ENCODE measurements at regions not wholly inside any gene's neighbourhood (a gene's known extent, or its start where the extent isn't known, plus 50 kb on each side); places are given as distances from the start of the nearest gene placed in this dataset.

- no peaks in the 10 kb centered on the region for H3K9me3 ChIP-seq (ENCODE audit: control insufficient read depth, insufficient read depth, low read length)
- H3K4me1 ChIP-seq (ENCODE audit: control insufficient read depth, insufficient read depth, low read length) = no peaks in the 10 kb centered on the region
- H3K27ac ChIP-seq (ENCODE audit: low read length) = no peak overlapping the region
- DNase-seq (ENCODE audit: low read depth, low spot score) = no peak
- no peaks in the 10 kb centered on the region for H3K27me3 ChIP-seq (ENCODE audit: control insufficient read depth, insufficient read depth, low read length)
- no peaks in the 10 kb centered on the region for H3K36me3 ChIP-seq (ENCODE audit: control insufficient read depth, insufficient read depth, low read length)
- no peak overlapping the region for H3K4me3 ChIP-seq (ENCODE audit: low read length)
These were observed 834.9 kb downstream of the SLC6A15 start for GRCh38 chr12:84077679-84078078.

- H3K27ac ChIP-seq (ENCODE audit: low read length) = no peak overlapping the region
- no peaks in the 10 kb centered on the region for H3K27me3 ChIP-seq (ENCODE audit: control insufficient read depth, insufficient read depth, low read length)
- H3K4me1 ChIP-seq (ENCODE audit: control insufficient read depth, insufficient read depth, low read length) = no peaks in the 10 kb centered on the region
- no peaks in the 10 kb centered on the region for H3K9me3 ChIP-seq (ENCODE audit: control insufficient read depth, insufficient read depth, low read length)
- no peak for DNase-seq (ENCODE audit: low read depth, low spot score)
- no peak overlapping the region for H3K4me3 ChIP-seq (ENCODE audit: low read length)
- WGBS (ENCODE audit: insufficient coverage, insufficient read length) = no CpG with 5 or more reads among the region's 1 CpG
- H3K36me3 ChIP-seq (ENCODE audit: control insufficient read depth, insufficient read depth, low read length) = no peaks in the 10 kb centered on the region
These were observed 836.6 kb downstream of the SLC6A15 start for GRCh38 chr12:84075991-84076390.

GRCh38 chr12:84073401-84073800 lies 839.2 kb downstream of the SLC6A15 start:
- Histone ChIP-seq H3K36me3 (ENCODE audit: control insufficient read depth, insufficient read depth, low read length) (no peaks in the 10 kb centered on the region), H3K27ac (ENCODE audit: low read length) (no peak overlapping the region), H3K4me3 (ENCODE audit: low read length) (no peak overlapping the region), H3K4me1 (ENCODE audit: control insufficient read depth, insufficient read depth, low read length) (no peaks in the 10 kb centered on the region), H3K9me3 (ENCODE audit: control insufficient read depth, insufficient read depth, low read length) (no peaks in the 10 kb centered on the region), H3K27me3 (ENCODE audit: control insufficient read depth, insufficient read depth, low read length) (no peaks in the 10 kb centered on the region)
- no CpG with 5 or more reads among the region's 4 CpGs for WGBS (ENCODE audit: insufficient coverage, insufficient read length)
- no peak for DNase-seq (ENCODE audit: low read depth, low spot score)

- H3K4me1 ChIP-seq (ENCODE audit: control insufficient read depth, insufficient read depth, low read length) = no peaks in the 10 kb centered on the region
- H3K9me3 ChIP-seq (ENCODE audit: control insufficient read depth, insufficient read depth, low read length) = no peaks in the 10 kb centered on the region
- H3K36me3 ChIP-seq (ENCODE audit: control insufficient read depth, insufficient read depth, low read length) = no peaks in the 10 kb centered on the region
- H3K27ac ChIP-seq (ENCODE audit: low read length) = no peak overlapping the region
- H3K4me3 ChIP-seq (ENCODE audit: low read length) = no peak overlapping the region
- no peaks in the 10 kb centered on the region for H3K27me3 ChIP-seq (ENCODE audit: control insufficient read depth, insufficient read depth, low read length)
- no peak for DNase-seq (ENCODE audit: low read depth, low spot score)
These were observed 839.6 kb downstream of the SLC6A15 start for GRCh38 chr12:84072961-84073360.

GRCh38 chr12:84070292-84070691 lies 842.3 kb downstream of the SLC6A15 start:
- Histone ChIP-seq H3K36me3 (ENCODE audit: control insufficient read depth, insufficient read depth, low read length) (no peaks in the 10 kb centered on the region), H3K27ac (ENCODE audit: low read length) (no peak overlapping the region), H3K4me1 (ENCODE audit: control insufficient read depth, insufficient read depth, low read length) (no peaks in the 10 kb centered on the region), H3K9me3 (ENCODE audit: control insufficient read depth, insufficient read depth, low read length) (no peaks in the 10 kb centered on the region), H3K4me3 (ENCODE audit: low read length) (no peak overlapping the region), H3K27me3 (ENCODE audit: control insufficient read depth, insufficient read depth, low read length) (no peaks in the 10 kb centered on the region)
- WGBS (ENCODE audit: insufficient coverage, insufficient read length) = 100% methylated on average over 1 of the region's 4 CpGs
- no peak for DNase-seq (ENCODE audit: low read depth, low spot score)

GRCh38 chr12:84069699-84070098 lies 842.9 kb downstream of the SLC6A15 start:
- H3K27me3 ChIP-seq (ENCODE audit: control insufficient read depth, insufficient read depth, low read length) = no peaks in the 10 kb centered on the region
- no CpG with 5 or more reads among the region's 1 CpG for WGBS (ENCODE audit: insufficient coverage, insufficient read length)
- H3K4me1 ChIP-seq (ENCODE audit: control insufficient read depth, insufficient read depth, low read length) = no peaks in the 10 kb centered on the region
- H3K4me3 ChIP-seq (ENCODE audit: low read length) = no peak overlapping the region
- H3K9me3 ChIP-seq (ENCODE audit: control insufficient read depth, insufficient read depth, low read length) = no peaks in the 10 kb centered on the region
- no peaks in the 10 kb centered on the region for H3K36me3 ChIP-seq (ENCODE audit: control insufficient read depth, insufficient read depth, low read length)
- H3K27ac ChIP-seq (ENCODE audit: low read length) = no peak overlapping the region
- no peak for DNase-seq (ENCODE audit: low read depth, low spot score)

DNA sequence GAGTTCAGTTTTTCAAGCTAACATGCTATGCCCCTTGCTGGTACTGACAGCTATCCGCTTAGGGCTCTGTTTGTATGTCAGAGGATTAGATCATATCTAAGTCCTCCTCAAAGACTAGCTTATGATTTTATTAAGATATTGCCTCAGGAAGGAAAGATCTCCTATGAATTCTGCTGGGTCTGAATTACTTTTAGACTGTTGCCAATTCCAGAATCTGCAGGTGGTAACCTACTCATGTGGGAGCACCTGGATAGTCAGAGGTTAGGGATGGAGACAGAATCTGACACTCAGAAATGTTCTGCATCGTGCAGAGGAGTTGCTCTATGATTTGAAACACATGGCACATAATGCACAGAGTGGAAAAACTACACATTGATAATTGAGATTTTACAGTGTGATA lies 843.4 kb downstream of the SLC6A15 start:
- DNase-seq (ENCODE audit: low read depth, low spot score) = no peak
- no peaks in the 10 kb centered on the region for H3K27me3 ChIP-seq (ENCODE audit: control insufficient read depth, insufficient read depth, low read length)
- H3K9me3 ChIP-seq (ENCODE audit: control insufficient read depth, insufficient read depth, low read length) = no peaks in the 10 kb centered on the region
- H3K27ac ChIP-seq (ENCODE audit: low read length) = no peak overlapping the region
- WGBS (ENCODE audit: insufficient coverage, insufficient read length) = no CpG with 5 or more reads among the region's 2 CpGs
- H3K36me3 ChIP-seq (ENCODE audit: control insufficient read depth, insufficient read depth, low read length) = no peaks in the 10 kb centered on the region
- no peaks in the 10 kb centered on the region for H3K4me1 ChIP-seq (ENCODE audit: control insufficient read depth, insufficient read depth, low read length)
- H3K4me3 ChIP-seq (ENCODE audit: low read length) = no peak overlapping the region

DNA sequence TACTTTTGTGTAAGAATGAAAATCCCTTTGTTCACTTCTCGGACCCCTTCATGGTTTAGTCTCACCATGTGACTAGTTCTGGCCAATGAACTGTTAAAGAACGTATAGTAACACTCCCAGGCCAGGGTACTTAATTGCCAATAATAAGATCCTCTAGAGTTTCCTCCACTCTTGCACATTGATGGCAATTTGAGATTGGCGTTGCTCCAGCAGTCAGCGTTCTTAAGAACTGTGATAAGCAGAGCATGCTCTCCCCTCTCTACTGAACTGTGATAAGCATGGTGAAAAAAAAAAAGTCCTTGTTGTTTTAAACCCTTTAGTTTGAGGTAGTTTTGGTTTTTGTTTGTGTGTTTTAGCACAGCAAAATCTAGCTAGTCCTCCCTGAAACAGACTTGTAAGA lies 854.5 kb downstream of the SLC6A15 start:
- DNase-seq (ENCODE audit: low read depth, low spot score) = no peak
- Histone ChIP-seq H3K4me3 (ENCODE audit: low read length) (no peak overlapping the region), H3K4me1 (ENCODE audit: control insufficient read depth, insufficient read depth, low read length) (no peaks in the 10 kb centered on the region), H3K9me3 (ENCODE audit: control insufficient read depth, insufficient read depth, low read length) (no peaks in the 10 kb centered on the region), H3K27ac (ENCODE audit: low read length) (no peak overlapping the region), H3K36me3 (ENCODE audit: control insufficient read depth, insufficient read depth, low read length) (no peaks in the 10 kb centered on the region), H3K27me3 (ENCODE audit: control insufficient read depth, insufficient read depth, low read length) (no peaks in the 10 kb centered on the region)
- no CpG with 5 or more reads among the region's 4 CpGs for WGBS (ENCODE audit: insufficient coverage, insufficient read length)

DNA sequence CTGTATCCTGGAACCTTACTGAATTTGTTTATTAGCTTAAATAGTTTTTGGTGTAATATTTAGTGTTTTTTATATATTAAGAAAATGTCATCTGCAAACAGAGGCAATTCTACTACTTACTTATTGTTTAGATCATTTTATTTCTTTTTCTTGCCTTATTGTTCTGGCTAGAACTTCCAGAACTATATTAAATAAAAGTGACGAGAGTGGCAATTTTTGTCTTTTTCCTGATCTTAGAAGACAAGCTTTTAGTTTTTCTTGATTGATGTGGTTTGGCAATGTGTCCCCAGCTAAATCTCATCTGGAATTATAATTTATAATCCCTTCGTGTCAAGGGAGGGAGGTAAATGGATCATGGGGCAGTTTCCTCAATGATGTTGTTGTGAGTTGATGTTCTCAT lies 857.8 kb downstream of the SLC6A15 start:
- Histone ChIP-seq H3K27me3 (ENCODE audit: control insufficient read depth, insufficient read depth, low read length) (no peaks in the 10 kb centered on the region), H3K9me3 (ENCODE audit: control insufficient read depth, insufficient read depth, low read length) (no peaks in the 10 kb centered on the region), H3K4me1 (ENCODE audit: control insufficient read depth, insufficient read depth, low read length) (no peaks in the 10 kb centered on the region), H3K27ac (ENCODE audit: low read length) (no peak overlapping the region), H3K36me3 (ENCODE audit: control insufficient read depth, insufficient read depth, low read length) (no peaks in the 10 kb centered on the region), H3K4me3 (ENCODE audit: low read length) (no peak overlapping the region)
- WGBS (ENCODE audit: insufficient coverage, insufficient read length) = no CpG with 5 or more reads among the region's 2 CpGs
- no peak for DNase-seq (ENCODE audit: low read depth, low spot score)

GRCh38 chr12:84047881-84048280 lies 864.7 kb downstream of the SLC6A15 start:
- Histone ChIP-seq H3K36me3 (ENCODE audit: control insufficient read depth, insufficient read depth, low read length) (no peaks in the 10 kb centered on the region), H3K27me3 (ENCODE audit: control insufficient read depth, insufficient read depth, low read length) (no peaks in the 10 kb centered on the region), H3K4me1 (ENCODE audit: control insufficient read depth, insufficient read depth, low read length) (no peaks in the 10 kb centered on the region), H3K27ac (ENCODE audit: low read length) (no peak overlapping the region), H3K4me3 (ENCODE audit: low read length) (no peak overlapping the region), H3K9me3 (ENCODE audit: control insufficient read depth, insufficient read depth, low read length) (no peaks in the 10 kb centered on the region)
- no CpG with 5 or more reads among the region's 1 CpG for WGBS (ENCODE audit: insufficient coverage, insufficient read length)
- no peak for DNase-seq (ENCODE audit: low read depth, low spot score)

DNA sequence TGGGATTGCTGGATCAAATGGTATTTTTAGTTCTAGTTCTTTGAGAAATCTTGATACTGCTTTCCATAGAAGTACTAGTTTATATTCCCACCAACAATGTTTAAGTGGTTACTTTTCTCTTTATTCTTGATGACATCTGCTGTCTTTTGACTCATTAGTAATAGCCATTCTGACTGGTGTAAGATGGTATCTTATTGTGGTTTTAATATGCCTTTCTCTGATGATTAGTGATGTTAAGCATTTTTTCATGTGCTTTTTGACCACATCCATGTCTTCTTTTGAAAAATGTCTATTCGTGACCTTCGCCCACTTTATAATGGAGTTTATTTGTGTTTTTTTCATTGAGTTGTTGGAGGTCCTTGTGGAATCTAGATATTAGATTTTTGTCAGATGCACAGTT lies 865.7 kb downstream of the SLC6A15 start:
- H3K27ac ChIP-seq (ENCODE audit: low read length) = no peak overlapping the region
- WGBS (ENCODE audit: insufficient coverage, insufficient read length) = no CpG with 5 or more reads among the region's 2 CpGs

More for the DNA sequence above, 865.7 kb downstream of the SLC6A15 start:
- Histone ChIP-seq H3K9me3 (ENCODE audit: control insufficient read depth, insufficient read depth, low read length) (no peaks in the 10 kb centered on the region), H3K4me1 (ENCODE audit: control insufficient read depth, insufficient read depth, low read length) (no peaks in the 10 kb centered on the region), H3K36me3 (ENCODE audit: control insufficient read depth, insufficient read depth, low read length) (no peaks in the 10 kb centered on the region), H3K27me3 (ENCODE audit: control insufficient read depth, insufficient read depth, low read length) (no peaks in the 10 kb centered on the region), H3K4me3 (ENCODE audit: low read length) (no peak overlapping the region)
- no peak for DNase-seq (ENCODE audit: low read depth, low spot score)

All from iPS DF 6.9 (cell line).